Cardiac muscle cell (in vitro differentiated cells and primary cell): ENCODE measurements at regions not wholly inside any gene's neighbourhood (a gene's known extent, or its start where the extent isn't known, plus 50 kb on each side); places are given as distances from the start of the nearest gene placed in this dataset.

Source experiments
- DNase-seq, 2 donors: peaks; one replicate each; pipeline versions ENCODE4 v3.0.0 to v3.0.0-alpha.2; 2010 to 2017; ENCODE audit warnings: low read depth in 1 of 2, low spot score in 1 of 2
- H3K27ac ChIP-seq: fragments of 200-600 bp; sonication (generic); 2 replicates; pipeline ENCODE4 v1.5.1; 2016
- H3K27me3 ChIP-seq: fragments of 200-600 bp; sonication (generic); 2 replicates; pipeline ENCODE4 v1.6.0; 2016; ENCODE audit warnings: control low read depth
- H3K36me3 ChIP-seq: fragments of 200-600 bp; sonication (generic); 2 replicates; pipeline ENCODE4 v1.5.1; 2016; ENCODE audit warnings: control low read depth
- H3K4me1 ChIP-seq: fragments of 200-600 bp; sonication (generic); 2 replicates; pipeline ENCODE4 v1.8.1; 2017; ENCODE audit warnings: low read depth, mild to moderate bottlenecking, mixed run types
- H3K4me3 ChIP-seq: fragments of 200-600 bp; sonication (generic); 2 replicates; pipeline ENCODE4 v1.5.1; 2016; ENCODE audit warnings: mild to moderate bottlenecking
- H3K9me3 ChIP-seq: fragments of 200-600 bp; sonication (generic); 2 replicates; pipeline ENCODE4 v1.5.1; 2017; ENCODE audit warnings: low read depth, mild to moderate bottlenecking, control low read depth
- CTCF ChIP-seq: IDR thresholded peaks from 2 replicates; pipeline ENCODE4 v1.5.1; 2012; ENCODE audit warnings: low read depth, mild to moderate bottlenecking, low read length

- no peak overlapping the region for H3K4me3 ChIP-seq
- H3K4me1 ChIP-seq = no peaks in the 10 kb centered on the region
- H3K27me3 ChIP-seq = no peaks in the 10 kb centered on the region
- TF ChIP-seq CTCF = no peak
- DNase-seq = no peak
- no peak overlapping the region for H3K27ac ChIP-seq
- H3K36me3 ChIP-seq = no peaks in the 10 kb centered on the region
- no peaks in the 10 kb centered on the region for H3K9me3 ChIP-seq
Observed at GRCh38 chr10:129163531-129163930, 303.5 kb upstream of the MGMT start.

- Histone ChIP-seq H3K4me3 (no peak overlapping the region), H3K27ac (no peak overlapping the region), H3K9me3 (no peaks in the 10 kb centered on the region), H3K27me3 (no peaks in the 10 kb centered on the region), H3K36me3 (no peaks in the 10 kb centered on the region), H3K4me1 (no peaks in the 10 kb centered on the region)
- no peak for DNase-seq
- no peak for TF ChIP-seq CTCF
Observed at GRCh38 chr10:129165076-129165720, 301.8 kb upstream of the MGMT start.

- no peak for TF ChIP-seq CTCF
- Histone ChIP-seq H3K27me3 (no peaks in the 10 kb centered on the region), H3K9me3 (no peaks in the 10 kb centered on the region), H3K4me3 (no peak overlapping the region), H3K4me1 (no peaks in the 10 kb centered on the region), H3K36me3 (no peaks in the 10 kb centered on the region), H3K27ac (no peak overlapping the region)
- DNase-seq = no peak
Observed at GRCh38 chr10:129165770-129166169, 301.3 kb upstream of the MGMT start.

- no peak for TF ChIP-seq CTCF
- Histone ChIP-seq H3K27ac (no peak overlapping the region), H3K4me1 (no peaks in the 10 kb centered on the region), H3K27me3 (no peaks in the 10 kb centered on the region), H3K4me3 (no peak overlapping the region), H3K9me3 (no peaks in the 10 kb centered on the region), H3K36me3 (no peaks in the 10 kb centered on the region)
- no peak for DNase-seq
Observed at GRCh38 chr10:129168660-129169059, 298.4 kb upstream of the MGMT start.

GRCh38 chr10:129169115-129169514 is 297.9 kb upstream of the MGMT start:
- TF ChIP-seq CTCF = no peak
- H3K4me3 ChIP-seq = no peak overlapping the region
- peaks cover 2% of the 10 kb centered on the region for H3K4me1 ChIP-seq
- no peaks in the 10 kb centered on the region for H3K36me3 ChIP-seq
- H3K27me3 ChIP-seq = no peaks in the 10 kb centered on the region
- H3K27ac ChIP-seq = no peak overlapping the region
- no peaks in the 10 kb centered on the region for H3K9me3 ChIP-seq
- DNase-seq = no peak
